GM12878 (cell line): ENCODE measurements at regions not wholly inside any gene's neighbourhood (a gene's known extent, or its start where the extent isn't known, plus 50 kb on each side); places are given as distances from the start of the nearest gene placed in this dataset.

Experiments
- ATAC-seq: fragments of 200-7000 bp; cut with Tn5 transposase; 3 replicates; pipeline ENCODE4 v1.9.1; 2020; ENCODE audit warnings: mild to moderate bottlenecking, moderate library complexity
- BruUV-seq: library from RNA; stranded (reverse); fragments of 400-500 nt; replicated peaks from 2 replicates; lab custom pipeline; 2021; lab: Mats Ljungman, UMichigan
- CTCF ChIA-PET: fragments of 300-600 bp; sonication (Branson Sonifier 250); formaldehyde crosslinking; extraction: SDS; loops from one replicate; lab custom pipeline; 2021; ENCODE audit warnings: inconsistent platforms; lab: Yijun Ruan, JAX
- POLR2A ChIA-PET: fragments of 350-600 bp; formaldehyde crosslinking; extraction: SDS; loops from one replicate; lab custom pipeline; 2021; ENCODE audit warnings: inconsistent platforms; lab: Charles Lee
- RAD21 ChIA-PET: fragments of 300-600 bp; sonication (Branson Sonifier 250); formaldehyde crosslinking; loops from one replicate; lab custom pipeline; 2023; ENCODE audit warnings: antibody characterized with exemption; ENCODE audit not compliant: unreplicated experiment; lab: Charles Lee
- SMC1A ChIA-PET: fragments of 300-600 bp; sonication (Branson Sonifier 250); formaldehyde crosslinking; loops from one replicate; lab custom pipeline; 2023; ENCODE audit not compliant: unreplicated experiment, uncharacterized antibody; lab: Charles Lee
- DNase-seq: peaks from one replicate; pipeline ENCODE4 v3.0.0-alpha.2; 2011; ENCODE audit warnings: low read depth, low spot score
- FAIRE-seq: peaks from 3 replicates; lab custom pipeline; 2011; peaks lifted over from hg19 to GRCh38; lab: Jason Lieb, UNC
- H2AFZ ChIP-seq: 2 replicates; pipeline ENCODE4 v1.6.0; 2011; ENCODE audit warnings: low read depth, low read length, control low read depth; ENCODE audit not compliant: control insufficient read depth
- H3K27ac ChIP-seq: 2 replicates; pipeline ENCODE4 v1.5.1; 2011; ENCODE audit warnings: control low read depth; ENCODE audit not compliant: control insufficient read depth, insufficient read depth
- H3K27me3 ChIP-seq, 2 experiments: replicated peaks in 1 of 2; 2 replicates each; pipeline versions ENCODE4 v1.6.0 to v1.6.1; 2011; ENCODE audit warnings: low read length in 1 of 2; ENCODE audit not compliant: control insufficient read depth in 2 of 2, insufficient read depth in 2 of 2
- H3K36me3 ChIP-seq, 2 experiments: 2 replicates each; pipeline ENCODE4 v1.5.1; 2011; ENCODE audit warnings: low read length in 1 of 2; ENCODE audit not compliant: control insufficient read depth in 2 of 2, insufficient read depth in 2 of 2
- H3K4me1 ChIP-seq: 2 replicates; pipeline ENCODE4 v1.6.1; 2011; ENCODE audit warnings: mild to moderate bottlenecking, low read length, moderate library complexity, mixed read lengths; ENCODE audit not compliant: control insufficient read depth, insufficient read depth
- H3K4me2 ChIP-seq: 2 replicates; pipeline ENCODE4 v1.6.0; 2011; ENCODE audit warnings: control low read depth; ENCODE audit not compliant: control insufficient read depth, insufficient read depth
- H3K4me3 ChIP-seq: fragments of 200-600 bp; sonication (generic); 2 replicates; pipeline ENCODE4 v1.5.1; 2016
- H3K79me2 ChIP-seq: 2 replicates; pipeline ENCODE4 v1.6.0; 2011; ENCODE audit warnings: low read length; ENCODE audit not compliant: control insufficient read depth, insufficient read depth
- H3K9ac ChIP-seq: 2 replicates; pipeline ENCODE4 v1.8.0; 2011; ENCODE audit warnings: low read length, control low read depth, mixed read lengths; ENCODE audit not compliant: control insufficient read depth, insufficient read depth
- H3K9me3 ChIP-seq: replicated peaks from 3 replicates; pipeline ENCODE4 v1.5.1; 2011; ENCODE audit warnings: mild to moderate bottlenecking, low read length; ENCODE audit not compliant: control insufficient read depth, insufficient read depth
- H4K20me1 ChIP-seq: 2 replicates; pipeline ENCODE4 v1.6.0; 2011; ENCODE audit not compliant: control insufficient read depth, insufficient read depth
- CTCF ChIP-seq, 3 experiments: IDR thresholded peaks in 2 of 3; conservative IDR thresholded peaks in 1 of 3; 2 replicates each; pipeline ENCODE4 v1.5.1; 2011; ENCODE audit warnings: low read depth in 3 of 3, low read length in 3 of 3, mild to moderate bottlenecking in 3 of 3, control low read depth in 2 of 3, moderate library complexity in 2 of 3, inconsistent platforms in 1 of 3, mixed read lengths in 1 of 3; ENCODE audit not compliant: control insufficient read depth in 2 of 3, insufficient read depth in 1 of 3; ENCODE audit errors: extremely low read depth in 1 of 3
- IRF4 ChIP-seq: IDR thresholded peaks from 2 replicates; pipeline ENCODE4 v1.6.1; 2011; ENCODE audit warnings: low read depth, low read length
- IRF5 ChIP-seq: fragments of 450-650 bp; IDR thresholded peaks from 2 replicates; pipeline ENCODE4 v1.6.1; 2017; ENCODE audit warnings: borderline replicate concordance
- JUND ChIP-seq: IDR thresholded peaks from 2 replicates; pipeline ENCODE4 v1.6.1; 2012; ENCODE audit warnings: low read depth, mild to moderate bottlenecking, low read length, improper control_type of control experiment, moderate library complexity
- KLF5 ChIP-seq: fragments of 450-650 bp; IDR thresholded peaks from 2 replicates; pipeline ENCODE4 v1.6.1; 2014; ENCODE audit warnings: mild to moderate bottlenecking; ENCODE audit not compliant: partially characterized antibody
- NFYB ChIP-seq: IDR thresholded peaks from 2 replicates; pipeline ENCODE4 v1.6.1; 2011; ENCODE audit warnings: low read depth, mild to moderate bottlenecking, low read length, improper control_type of control experiment, moderate library complexity; ENCODE audit not compliant: insufficient read depth
- RAD21 ChIP-seq: IDR thresholded peaks from 2 replicates; pipeline ENCODE4 v1.6.1; 2011; ENCODE audit warnings: mild to moderate bottlenecking, low read depth, low read length, moderate library complexity; ENCODE audit not compliant: insufficient read depth
- RCOR1 ChIP-seq: conservative IDR thresholded peaks from 2 replicates; pipeline ENCODE4 v1.6.1; 2012; ENCODE audit warnings: low read depth, low read length, improper control_type of control experiment
- SMC3 ChIP-seq: IDR thresholded peaks from 2 replicates; pipeline ENCODE4 v1.6.1; 2011; ENCODE audit warnings: low read length, improper control_type of control experiment, borderline replicate concordance
- WGBS: methylation state at CpG from one replicate; pipeline ENCODE4 v1.1.6; 2016; ENCODE audit warnings: low lambda C conversion rate; ENCODE audit not compliant: insufficient replicate concordance, insufficient coverage; ENCODE audit errors: missing lambda C conversion rate; 5-methylcytosine and 5-hydroxymethylcytosine counted together
- in situ Hi-C: fragments of 300-500 bp; cut with MboI; formaldehyde crosslinking; loops from 9 replicates; pipeline ENCODE4 v1.14.3; 2018; ENCODE audit warnings: mixed read lengths
- intact Hi-C: fragments of 100-400 bp; cut with micrococcal nuclease; formaldehyde crosslinking; loops from one replicate; pipeline ENCODE4 v1.14.2; 2022; ENCODE audit not compliant: unreplicated experiment

- Histone ChIP-seq H3K4me2 (no peak overlapping the region), H3K27ac (no peak overlapping the region), H3K36me3 (no peaks in the 10 kb centered on the region), H3K9ac (no peak overlapping the region), H3K4me1 (no peaks in the 10 kb centered on the region), H3K27me3 (no peaks in the 10 kb centered on the region; a peak in 1 of 4 replicates), H4K20me1 (no peaks in the 10 kb centered on the region), H3K79me2 (no peaks in the 10 kb centered on the region), H2AFZ (no peak overlapping the region; the same call in 1 of the 2 replicates), H3K9me3 (no peaks in the 10 kb centered on the region; the same call in 2 of the 3 replicates), H3K4me3 (no peak overlapping the region)
- ChIA-PET SMC1A (interaction anchor here (1.0 kb wide), 1 partner anchor 21 kb away, joined by 3 read pairs; no protein-coding TSS in a partner anchor), CTCF (interaction anchor here (1.1 to 1.3 kb wide), 2 partner anchors 233 to 294 kb away, joined by 3 to 4 read pairs; no protein-coding TSS in a partner anchor), RAD21 (no interaction called here), POLR2A (interaction anchor here (0.6 kb wide), 1 partner anchor 220 kb away, joined by 3 read pairs; no protein-coding TSS in a partner anchor)
- WGBS = 53% methylated on average over 7 of the region's 7 CpGs
- FAIRE-seq (no peak), ATAC-seq (no peak), DNase-seq (no peak)
- no TSS peak for BruUV-seq
- intact Hi-C loops = no loop called here
- TF ChIP-seq NFYB (peak; percentile 40; the same call in 1 of the 2 replicates), RCOR1 (no peak), IRF5 (no peak)
- in situ Hi-C loops = no loop called here
Measured at GRCh38 chr5:72015103-72015548, 92.1 kb upstream of the MAP1B start.

- Histone ChIP-seq H3K9me3 (no peaks in the 10 kb centered on the region; the same call in 2 of the 3 replicates), H3K79me2 (no peaks in the 10 kb centered on the region), H2AFZ (no peak overlapping the region), H3K4me2 (no peak overlapping the region), H3K27me3 (no peaks in the 10 kb centered on the region; a peak in 2 of 4 replicates), H3K4me3 (no peak overlapping the region), H3K36me3 (no peaks in the 10 kb centered on the region), H3K4me1 (no peaks in the 10 kb centered on the region), H3K27ac (no peak overlapping the region), H4K20me1 (no peaks in the 10 kb centered on the region), H3K9ac (no peak overlapping the region)
- FAIRE-seq = peak; percentile 84
- CTCF ChIA-PET = interaction anchor here (0.5 to 3.5 kb wide), 10 partner anchors 9 to 319 kb away, joined by 3 to 11 read pairs (median 3); no protein-coding TSS in a partner anchor
- SMC1A ChIA-PET = interaction anchor here (0.9 to 1.2 kb wide), 2 partner anchors 70 to 109 kb away, joined by 3 read pairs; no protein-coding TSS in a partner anchor
- in situ Hi-C loops (no loop called here), intact Hi-C loops (loop anchor here (2.0 kb wide), 1 partner anchor 239 kb away; no protein-coding TSS in a partner anchor)
- RAD21 ChIA-PET = interaction anchor here (1.7 kb wide), 1 partner anchor 187 kb away, joined by 3 read pairs; no protein-coding TSS in a partner anchor
- BruUV-seq = no TSS peak
- POLR2A ChIA-PET = no interaction called here
- WGBS = 0% methylated on average over 1 of the region's 1 CpG
- ATAC-seq = peak; percentile 85
- DNase-seq = peak; percentile 26
- TF ChIP-seq RAD21 (peak; percentile 63), CTCF (IDR thresholded peaks at IDR 0.05 in 2 of 3, conservative IDR thresholded peaks at IDR 0.05 in 1 of 3; ENCODE audit: control insufficient read depth in 2 of 3, extremely low read depth in 1 of 3, insufficient read depth in 1 of 3, low read depth in 3 of 3, low read length in 3 of 3) (peak; percentile 73 to 98 (median 98)), JUND (no peak), SMC3 (peak; percentile 46; the same call in 1 of the 2 replicates), KLF5 (no peak), IRF4 (no peak)
Measured at GRCh38 chr5:72018143-72018803, 89.0 kb upstream of the MAP1B start.
